T-cell (primary cell): ENCODE measurements at regions not wholly inside any gene's neighbourhood (a gene's known extent, or its start where the extent isn't known, plus 50 kb on each side); places are given as distances from the start of the nearest gene placed in this dataset.

Experiments
- ATAC-seq, 4 experiments: fragments of 200-7000 bp in 3 of 4; fragments of 150-1000 bp in 1 of 4; cut with Tn5 transposase; replicated peaks in 1 of 4; 1 replicate in 3 of 4; 2 replicates in 1 of 4; pipeline ENCODE4 v1.10.0; 2021; ENCODE audit warnings: moderate library complexity in 3 of 4, mild to moderate bottlenecking in 2 of 4, moderate number of reproducible peaks in 1 of 4
- CTCF ChIA-PET, 2 donors: fragments of 300-600 bp; sonication (Branson Sonifier 250); formaldehyde crosslinking; loops; one replicate each; lab custom pipeline; 2022; ENCODE audit warnings: antibody characterized with exemption in 2 of 2; lab: Charles Lee
- POLR2A ChIA-PET, 2 donors: fragments of 300-600 bp; sonication (Branson Sonifier 250); formaldehyde crosslinking; loops; one replicate each; lab custom pipeline; 2022; ENCODE audit warnings: antibody characterized with exemption in 2 of 2; lab: Charles Lee
- DNase-seq, 35 experiments: peaks; one replicate each; pipeline versions ENCODE4 v3.0.0 to v3.0.0-alpha.2; 2013 to 2023
- H3K27ac ChIP-seq: one replicate; pipeline ENCODE4 v1.5.1; 2013; ENCODE audit warnings: low read length
- H3K27me3 ChIP-seq, 2 experiments: replicated peaks in 1 of 2; 1 replicate in 1 of 2; 2 replicates in 1 of 2; pipeline versions ENCODE4 v1.6.1 to v1.7.0; 2013; ENCODE audit warnings: low read length in 1 of 2, mixed read lengths in 1 of 2; ENCODE audit not compliant: control insufficient read depth in 2 of 2, insufficient read depth in 2 of 2; ENCODE audit errors: extremely low read depth in 1 of 2
- H3K36me3 ChIP-seq, 2 donors: 1 replicate in 1 of 2; 2 replicates in 1 of 2; pipeline versions ENCODE4 v1.6.1 to v1.7.0; 2013; ENCODE audit warnings: low read length in 1 of 2; ENCODE audit not compliant: control insufficient read depth in 2 of 2, insufficient read depth in 1 of 2; ENCODE audit errors: extremely low read depth in 1 of 2
- H3K4me1 ChIP-seq, 2 experiments: 1 replicate in 1 of 2; 2 replicates in 1 of 2; pipeline versions ENCODE4 v1.6.1 to v1.7.0; 2013; ENCODE audit warnings: low read length in 2 of 2, mixed read lengths in 1 of 2; ENCODE audit not compliant: insufficient read depth in 2 of 2, control insufficient read depth in 1 of 2; ENCODE audit errors: extremely low read depth in 1 of 2
- H3K4me3 ChIP-seq, 2 donors: 1 replicate in 1 of 2; 2 replicates in 1 of 2; pipeline versions ENCODE4 v1.5.1 to v1.7.0; 2013; ENCODE audit warnings: mild to moderate bottlenecking in 2 of 2, low read length in 1 of 2, moderate library complexity in 1 of 2; ENCODE audit not compliant: control insufficient read depth in 1 of 2; ENCODE audit errors: extremely low read depth in 1 of 2
- H3K9me3 ChIP-seq: 2 replicates; pipeline ENCODE4 v1.7.0; 2013
- H3K27ac Mint-ChIP-seq, 2 donors: one replicate each; pipeline ENCODE4 v1.8.0; 2020 to 2021; ENCODE audit warnings: mild to moderate bottlenecking in 2 of 2, mixed read lengths in 2 of 2
- H3K27me3 Mint-ChIP-seq, 2 donors: one replicate each; pipeline ENCODE4 v1.8.0; 2021 to 2022; ENCODE audit warnings: mixed read lengths in 2 of 2
- H3K36me3 Mint-ChIP-seq: one replicate; pipeline ENCODE4 v1.8.0; 2021; ENCODE audit warnings: mixed read lengths
- H3K4me1 Mint-ChIP-seq, 3 donors: one replicate each; pipeline ENCODE4 v1.8.0; 2020 to 2022; ENCODE audit warnings: mixed read lengths in 3 of 3, mild to moderate bottlenecking in 1 of 3
- H3K4me3 Mint-ChIP-seq, 3 donors: one replicate each; pipeline ENCODE4 v1.8.0; 2020 to 2022; ENCODE audit warnings: mild to moderate bottlenecking in 3 of 3, mixed read lengths in 3 of 3, moderate library complexity in 3 of 3
- H3K9me3 Mint-ChIP-seq, 3 donors: one replicate each; pipeline ENCODE4 v1.8.0; 2020 to 2022; ENCODE audit warnings: mixed read lengths in 3 of 3
- whole genome bisulfite sequencing: methylation state at CpG from one replicate; pipeline ENCODE4 v1.1.5; 2013; ENCODE audit warnings: missing lambda C conversion rate; ENCODE audit not compliant: insufficient coverage; 5-methylcytosine and 5-hydroxymethylcytosine counted together

DNA sequence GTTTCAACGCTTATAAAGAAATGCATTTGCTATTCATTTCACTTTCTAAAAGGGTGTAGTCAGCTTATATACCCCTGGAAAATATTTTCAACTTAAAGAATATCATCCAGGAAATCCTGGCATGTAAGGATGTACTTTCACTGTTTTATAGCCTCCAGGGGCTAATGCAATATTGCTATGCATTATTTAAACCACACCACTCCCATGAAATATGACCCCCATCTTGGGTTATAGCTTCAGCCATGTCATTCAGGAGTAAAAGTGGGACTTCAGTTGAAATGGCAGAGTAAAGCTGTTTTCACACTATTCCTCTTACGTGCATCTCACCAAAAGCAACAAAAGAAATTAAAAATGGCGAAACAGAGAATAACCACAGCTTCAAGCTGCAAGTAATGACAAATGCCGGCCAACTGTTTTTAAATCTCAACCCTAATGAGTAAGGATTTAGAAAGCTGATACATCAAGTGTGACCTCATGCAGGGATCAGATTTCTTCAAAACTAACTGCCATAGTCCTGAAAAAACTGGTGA, 84.5 kb downstream of the COL6A6 start:
- POLR2A ChIA-PET: interaction anchor here in 1 of 2 donors (0.6 kb wide), 1 partner anchor 224 kb away, joined by 5 read pairs; no protein-coding TSS in a partner anchor
- Histone ChIP-seq H3K9me3 (no peaks in the 10 kb centered on the region), H3K4me1 (no peaks in the 10 kb centered on the region), H3K36me3 (no peaks in the 10 kb centered on the region), H3K27me3 (peaks cover 3 to 4% of the 10 kb centered on the region in 2 experiments), H3K27ac (no peak overlapping the region), H3K4me3 (no peak overlapping the region)
- Mint-ChIP-seq H3K9me3 (peaks cover 0 to 10% (median 9%) of the 10 kb centered on the region in 3 donors), H3K27ac (no peak overlapping the region), H3K36me3 (no peaks in the 10 kb centered on the region), H3K4me3 (no peak overlapping the region), H3K4me1 (no peaks in the 10 kb centered on the region), H3K27me3 (peaks cover 13 to 17% of the 10 kb centered on the region in 2 donors)
- no peak for ATAC-seq
- WGBS: no CpG with 5 or more reads among the region's 4 CpGs
- CTCF ChIA-PET: no interaction called here
- no peak for DNase-seq

DNA sequence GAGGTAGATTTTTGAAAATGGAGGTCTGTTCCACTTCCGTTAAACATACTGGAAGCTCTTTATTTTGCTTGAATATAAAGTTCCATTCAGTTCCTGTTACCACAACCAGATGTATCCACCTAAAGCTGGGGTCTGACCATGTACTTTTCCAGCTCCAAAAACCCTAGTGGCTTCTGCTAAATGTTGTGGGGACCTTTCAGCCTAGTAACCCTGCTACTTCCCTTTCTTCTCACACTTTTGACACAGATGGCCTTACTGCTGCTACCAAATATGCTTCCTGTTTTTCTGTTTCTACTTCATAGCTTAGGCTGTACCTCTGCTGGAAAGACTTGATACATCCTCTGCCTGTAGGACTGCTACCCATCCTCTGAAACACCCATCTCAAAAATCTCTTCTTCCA, 87.8 kb downstream of the COL6A6 start:
- Mint-ChIP-seq H3K4me3 (no peak overlapping the region), H3K9me3 (peaks cover 0 to 20% (median 17%) of the 10 kb centered on the region in 3 donors), H3K27me3 (peaks cover 2 to 3% of the 10 kb centered on the region in 2 donors), H3K4me1 (no peaks in the 10 kb centered on the region), H3K27ac (no peak overlapping the region), H3K36me3 (no peaks in the 10 kb centered on the region)
- DNase-seq (no peak), ATAC-seq (no peak)
- no CpG with 5 or more reads among the region's 1 CpG for WGBS
- Histone ChIP-seq H3K36me3 (no peaks in the 10 kb centered on the region), H3K9me3 (no peaks in the 10 kb centered on the region), H3K4me1 (no peaks in the 10 kb centered on the region), H3K27me3 (peaks cover 0 to under 1% of the 10 kb centered on the region in 2 experiments), H3K4me3 (no peak overlapping the region), H3K27ac (no peak overlapping the region)
- POLR2A ChIA-PET: no interaction called here
- CTCF ChIA-PET: no interaction called here

DNA sequence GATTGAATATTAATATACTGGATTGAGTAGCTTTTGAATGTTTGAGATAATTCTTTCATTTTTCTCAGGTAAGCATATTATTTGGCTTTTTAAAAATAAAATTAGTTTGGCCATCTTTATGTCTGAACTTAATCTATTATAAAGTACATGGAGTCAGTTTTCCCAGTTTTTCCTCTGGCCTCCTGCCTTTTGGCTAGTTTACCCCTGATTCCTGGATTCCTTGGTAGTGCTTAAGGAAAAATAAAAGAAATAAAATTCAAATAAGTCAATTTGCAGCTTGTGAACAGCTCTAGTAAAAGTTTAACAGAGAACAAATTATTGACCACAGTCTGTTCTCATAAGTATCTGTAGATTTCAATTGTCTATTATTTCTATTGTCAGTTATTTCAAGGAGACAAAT, 89.4 kb downstream of the COL6A6 start:
- Mint-ChIP-seq H3K9me3 (peaks cover 3 to 18% (median 17%) of the 10 kb centered on the region in 3 donors), H3K4me3 (no peak overlapping the region), H3K27me3 (peaks cover 2 to 8% of the 10 kb centered on the region in 2 donors), H3K4me1 (no peaks in the 10 kb centered on the region), H3K36me3 (no peaks in the 10 kb centered on the region), H3K27ac (no peak overlapping the region)
- no peaks in the 10 kb centered on the region for H3K27me3 ChIP-seq
- DNase-seq (no peak), ATAC-seq (no peak)
- H3K4me3 ChIP-seq: no peak overlapping the region
- ChIA-PET CTCF (no interaction called here), POLR2A (no interaction called here)
- H3K36me3 ChIP-seq: no peaks in the 10 kb centered on the region
- H3K27ac ChIP-seq: no peak overlapping the region
- no peaks in the 10 kb centered on the region for H3K4me1 ChIP-seq
- H3K9me3 ChIP-seq: no peaks in the 10 kb centered on the region

DNA sequence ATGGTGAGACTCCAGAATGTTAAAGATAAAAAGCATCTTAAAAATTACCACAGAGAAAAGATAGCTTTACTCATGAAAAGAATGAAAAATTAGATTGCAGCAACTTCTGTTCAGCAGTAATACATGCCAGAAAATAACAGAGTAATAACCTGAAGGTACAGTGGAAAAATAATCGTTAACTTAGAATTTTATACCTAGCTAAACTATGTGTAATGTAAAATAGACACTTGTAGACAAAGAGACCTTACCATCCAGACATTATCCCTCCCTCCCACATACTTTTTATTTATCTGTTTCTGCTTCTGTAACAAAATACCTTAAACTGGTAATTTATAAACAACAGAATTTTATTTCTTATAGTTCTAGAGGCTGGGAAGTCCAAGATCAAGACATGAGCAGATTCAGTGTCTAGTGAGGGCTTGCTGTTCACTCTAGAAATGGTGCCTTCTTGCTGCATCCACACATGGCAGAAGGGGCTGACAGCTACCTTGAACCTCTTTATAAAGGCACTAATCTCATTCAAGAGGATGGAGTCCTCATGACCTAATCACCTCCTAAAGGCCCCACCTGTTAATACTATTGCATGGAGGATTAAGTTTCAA, 90.7 kb downstream of the COL6A6 start:
- no CpG with 5 or more reads among the region's 1 CpG for WGBS

DNA sequence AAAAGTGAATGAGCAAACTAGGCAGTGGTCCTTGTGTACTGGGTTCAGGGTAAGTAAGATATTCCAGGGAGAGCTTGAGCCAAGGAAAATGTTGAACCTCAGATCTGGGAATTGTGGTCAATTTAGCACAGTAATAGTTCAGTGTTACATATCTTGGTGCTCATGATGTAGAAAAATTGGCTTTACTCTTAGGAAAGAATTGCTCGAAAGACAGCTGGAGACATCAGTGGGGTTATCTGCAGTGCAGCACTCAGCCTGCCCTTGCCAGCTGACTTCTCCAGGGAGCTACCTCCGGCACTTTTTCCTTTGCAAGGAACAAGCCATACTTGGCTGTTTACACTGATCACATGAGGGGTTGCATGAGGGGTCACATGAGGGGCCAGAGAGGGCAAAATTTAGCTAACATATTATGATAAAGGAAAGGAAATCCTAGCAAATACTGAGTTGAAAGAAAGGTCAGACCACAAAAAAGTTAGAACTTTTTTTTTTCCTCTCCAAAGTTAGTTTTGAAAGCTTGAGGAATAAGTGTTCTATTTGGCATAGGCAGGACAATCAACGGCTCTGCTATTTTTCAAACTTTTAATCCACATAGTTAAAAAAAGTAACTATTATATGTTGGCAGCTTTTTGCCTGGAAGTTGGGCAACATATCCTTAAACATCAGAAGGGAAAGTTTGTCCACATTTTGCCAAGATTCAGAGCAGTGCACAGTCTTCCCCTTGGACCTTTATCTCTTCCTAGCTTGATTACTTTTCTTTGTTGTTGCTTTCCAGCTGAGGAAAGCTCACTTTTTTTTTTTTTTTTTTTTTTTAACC, 92.4 kb downstream of the COL6A6 start:
- Mint-ChIP-seq H3K4me1 (no peaks in the 10 kb centered on the region), H3K9me3 (peaks cover 3 to 21% (median 17%) of the 10 kb centered on the region in 3 donors), H3K4me3 (no peak overlapping the region), H3K27ac (no peak overlapping the region), H3K36me3 (no peaks in the 10 kb centered on the region), H3K27me3 (peaks cover 2 to 9% of the 10 kb centered on the region in 2 donors)
- DNase-seq (no peak), ATAC-seq (no peak)
- POLR2A ChIA-PET: interaction anchor here in 1 of 2 donors (0.7 kb wide), 1 partner anchor 793 kb away, joined by 3 read pairs; no protein-coding TSS in a partner anchor
- no peaks in the 10 kb centered on the region for H3K27me3 ChIP-seq
- H3K4me1 ChIP-seq: no peaks in the 10 kb centered on the region
- no peak overlapping the region for H3K27ac ChIP-seq
- 83% methylated on average over 2 of the region's 3 CpGs for WGBS
- H3K36me3 ChIP-seq: no peaks in the 10 kb centered on the region
- no peaks in the 10 kb centered on the region for H3K9me3 ChIP-seq
- H3K4me3 ChIP-seq: no peak overlapping the region
- CTCF ChIA-PET: no interaction called here

More for the DNA sequence above, 90.7 kb downstream of the COL6A6 start:
- H3K4me1 ChIP-seq: no peaks in the 10 kb centered on the region
- H3K27ac ChIP-seq: no peak overlapping the region
- ATAC-seq (no peak), DNase-seq (no peak)
- no peaks in the 10 kb centered on the region for H3K36me3 ChIP-seq
- ChIA-PET POLR2A (no interaction called here), CTCF (no interaction called here)
- no peaks in the 10 kb centered on the region for H3K4me1 Mint-ChIP-seq
- no peaks in the 10 kb centered on the region for H3K36me3 Mint-ChIP-seq
- H3K9me3 ChIP-seq: no peaks in the 10 kb centered on the region
- no peaks in the 10 kb centered on the region for H3K27me3 ChIP-seq
- peaks cover 2 to 9% of the 10 kb centered on the region in 2 donors for H3K27me3 Mint-ChIP-seq
- H3K27ac Mint-ChIP-seq: no peak overlapping the region
- no peak overlapping the region for H3K4me3 ChIP-seq
- no peak overlapping the region for H3K4me3 Mint-ChIP-seq
- peaks cover 3 to 21% (median 17%) of the 10 kb centered on the region in 3 donors for H3K9me3 Mint-ChIP-seq

DNA sequence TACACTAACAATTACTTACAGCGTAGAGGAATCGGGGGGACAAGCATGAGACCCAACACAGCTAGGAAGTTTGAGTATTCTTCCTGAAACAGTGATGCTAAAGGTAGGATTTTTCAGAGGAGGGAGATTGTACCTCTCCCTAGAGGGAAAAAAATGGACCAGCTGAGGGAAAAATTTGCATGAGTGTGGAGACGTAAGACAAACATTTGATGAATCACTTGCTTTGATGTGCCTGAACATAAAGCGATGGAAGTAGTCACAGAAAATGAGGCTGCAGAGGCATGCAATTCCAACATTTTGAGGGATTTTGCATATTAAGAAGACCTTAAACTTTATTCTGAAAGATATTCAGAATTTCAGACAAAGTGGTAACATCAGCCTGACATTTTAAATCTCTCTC, 102.2 kb downstream of the COL6A6 start:
- H3K36me3 ChIP-seq: no peaks in the 10 kb centered on the region
- WGBS: 100% methylated on average over 2 of the region's 4 CpGs
- no peak overlapping the region for H3K4me3 Mint-ChIP-seq
- H3K9me3 Mint-ChIP-seq: peaks cover 0 to 17% (median 0%) of the 10 kb centered on the region in 3 donors
- H3K27ac Mint-ChIP-seq: no peak overlapping the region
- peaks cover 16 to 28% of the 10 kb centered on the region in 2 donors for H3K27me3 Mint-ChIP-seq
- DNase-seq (no peak), ATAC-seq (no peak)
- H3K9me3 ChIP-seq: no peaks in the 10 kb centered on the region
- no peaks in the 10 kb centered on the region for H3K36me3 Mint-ChIP-seq
- POLR2A ChIA-PET: no interaction called here
- H3K4me3 ChIP-seq: no peak overlapping the region
- H3K27me3 ChIP-seq: no peaks in the 10 kb centered on the region
- no peaks in the 10 kb centered on the region for H3K4me1 ChIP-seq
- H3K27ac ChIP-seq: no peak overlapping the region
- H3K4me1 Mint-ChIP-seq: no peaks in the 10 kb centered on the region
- CTCF ChIA-PET: no interaction called here
